Spinal cord (tissue), 9 donors: ENCODE measurements at regions not wholly inside any gene's neighbourhood (a gene's known extent, or its start where the extent isn't known, plus 50 kb on each side); places are given as distances from the start of the nearest gene placed in this dataset.
"Not testable (repeated sequence)": the region's sequence is repeated elsewhere in the genome, so short reads cannot be mapped to it uniquely, and the experiment has no call there.

Experiments used
- DNase-seq, 6 donors: peaks; one replicate each; pipeline versions ENCODE4 v3.0.0 to v3.0.0-alpha.2; 2013 to 2015; ENCODE audit warnings: low spot score in 6 of 6, low read depth in 4 of 6
- H3K27ac ChIP-seq: one replicate; pipeline ENCODE4 v1.5.1; 2013; ENCODE audit warnings: low read depth, low read length, control low read depth
- H3K27me3 ChIP-seq: one replicate; pipeline ENCODE4 v1.6.1; 2013; ENCODE audit warnings: low read length; ENCODE audit not compliant: control insufficient read depth, insufficient read depth
- H3K36me3 ChIP-seq: one replicate; pipeline ENCODE4 v1.6.1; 2013; ENCODE audit warnings: low read length; ENCODE audit not compliant: control insufficient read depth, insufficient read depth
- H3K4me1 ChIP-seq: one replicate; pipeline ENCODE4 v1.6.1; 2013; ENCODE audit warnings: low read length; ENCODE audit not compliant: control insufficient read depth, insufficient read depth
- H3K4me3 ChIP-seq: one replicate; pipeline ENCODE4 v1.5.1; 2013; ENCODE audit warnings: low read depth, low read length, control low read depth
- H3K9me3 ChIP-seq: one replicate; pipeline ENCODE4 v1.6.1; 2013; ENCODE audit warnings: low read length; ENCODE audit not compliant: control insufficient read depth, insufficient read depth
- WGBS: methylation state at CpG from one replicate; pipeline ENCODE4 v1.1.5; 2013; ENCODE audit warnings: missing lambda C conversion rate; ENCODE audit not compliant: insufficient coverage; 5-methylcytosine and 5-hydroxymethylcytosine counted together
- donor health status: healthy.

- not testable (repeated sequence) for H3K27ac ChIP-seq, DNase-seq
- WGBS, result 66% methylated on average over 3 of the region's 3 CpGs
Measured at GRCh38 chr3:168929997-168930396, 733.5 kb downstream of the MECOM start.

GRCh38 chr3:168926426-168926825 is 737.1 kb downstream of the MECOM start:
- no peaks in the 10 kb centered on the region for H3K36me3 ChIP-seq
- no CpG with 5 or more reads among the region's 1 CpG for WGBS
- no peak for DNase-seq

More at GRCh38 chr3:168929997-168930396, 733.5 kb downstream of the MECOM start:
- H3K36me3 ChIP-seq, H3K4me3 ChIP-seq, H3K9me3 ChIP-seq, H3K4me1 ChIP-seq, H3K27me3 ChIP-seq: not testable (repeated sequence)

GRCh38 chr3:168925568-168925967 is 737.9 kb downstream of the MECOM start:
- no peak overlapping the region for H3K27ac ChIP-seq
- H3K27me3 ChIP-seq, result no peaks in the 10 kb centered on the region
- no CpG with 5 or more reads among the region's 1 CpG for WGBS
- H3K36me3 ChIP-seq, result no peaks in the 10 kb centered on the region
- H3K4me1 ChIP-seq, result no peaks in the 10 kb centered on the region
- no peak for DNase-seq
- H3K9me3 ChIP-seq, result no peaks in the 10 kb centered on the region
- H3K4me3 ChIP-seq, result no peak overlapping the region

More at GRCh38 chr3:168926426-168926825, 737.1 kb downstream of the MECOM start:
- Histone ChIP-seq H3K27ac (no peak overlapping the region), H3K27me3 (no peaks in the 10 kb centered on the region), H3K4me1 (no peaks in the 10 kb centered on the region), H3K9me3 (no peaks in the 10 kb centered on the region), H3K4me3 (no peak overlapping the region)

GRCh38 chr3:168914662-168915061 is 748.9 kb downstream of the MECOM start:
- Histone ChIP-seq H3K4me3 (no peak overlapping the region), H3K27me3 (no peaks in the 10 kb centered on the region), H3K36me3 (no peaks in the 10 kb centered on the region), H3K9me3 (no peaks in the 10 kb centered on the region), H3K27ac (no peak overlapping the region), H3K4me1 (no peaks in the 10 kb centered on the region)
- no peak for DNase-seq
- no CpG with 5 or more reads among the region's 1 CpG for WGBS

GRCh38 chr3:168909260-168909659 is 754.3 kb downstream of the MECOM start:
- no peak for DNase-seq
- Histone ChIP-seq H3K4me1 (no peaks in the 10 kb centered on the region), H3K9me3 (no peaks in the 10 kb centered on the region), H3K27ac (no peak overlapping the region), H3K27me3 (no peaks in the 10 kb centered on the region), H3K4me3 (no peak overlapping the region), H3K36me3 (no peaks in the 10 kb centered on the region)
- WGBS, result no CpG with 5 or more reads among the region's 1 CpG

GRCh38 chr3:168895419-168895818 is 768.1 kb downstream of the MECOM start:
- no CpG with 5 or more reads among the region's 1 CpG for WGBS
- no peak overlapping the region for H3K27ac ChIP-seq
- H3K27me3 ChIP-seq, result no peaks in the 10 kb centered on the region
- no peaks in the 10 kb centered on the region for H3K4me1 ChIP-seq
- DNase-seq, result no peak
- H3K4me3 ChIP-seq, result no peak overlapping the region
- H3K36me3 ChIP-seq, result no peaks in the 10 kb centered on the region
- peaks cover 2% of the 10 kb centered on the region for H3K9me3 ChIP-seq

GRCh38 chr3:168894214-168894613 is 769.3 kb downstream of the MECOM start:
- no peak for DNase-seq
- H3K4me1 ChIP-seq, result no peaks in the 10 kb centered on the region
- H3K27me3 ChIP-seq, result no peaks in the 10 kb centered on the region
- no CpG with 5 or more reads among the region's 2 CpGs for WGBS
- no peak overlapping the region for H3K4me3 ChIP-seq
- no peak overlapping the region for H3K27ac ChIP-seq
- no peaks in the 10 kb centered on the region for H3K36me3 ChIP-seq
- H3K9me3 ChIP-seq, result peaks cover 2% of the 10 kb centered on the region

GRCh38 chr3:168889666-168890065 is 773.8 kb downstream of the MECOM start:
- H3K9me3 ChIP-seq, result no peaks in the 10 kb centered on the region
- no peak overlapping the region for H3K27ac ChIP-seq
- WGBS, result no CpG with 5 or more reads among the region's 1 CpG
- no peak overlapping the region for H3K4me3 ChIP-seq
- H3K27me3 ChIP-seq, result no peaks in the 10 kb centered on the region
- H3K4me1 ChIP-seq, result no peaks in the 10 kb centered on the region
- no peaks in the 10 kb centered on the region for H3K36me3 ChIP-seq
- no peak for DNase-seq

- Histone ChIP-seq H3K4me1 (no peaks in the 10 kb centered on the region), H3K36me3 (no peaks in the 10 kb centered on the region), H3K9me3 (no peaks in the 10 kb centered on the region), H3K4me3 (no peak overlapping the region), H3K27ac (no peak overlapping the region), H3K27me3 (no peaks in the 10 kb centered on the region)
- no peak for DNase-seq
- no CpG with 5 or more reads among the region's 2 CpGs for WGBS
Measured at GRCh38 chr3:168888781-168889180, 774.7 kb downstream of the MECOM start.

- DNase-seq, result no peak
- H3K27me3 ChIP-seq, result no peaks in the 10 kb centered on the region
- H3K9me3 ChIP-seq, result no peaks in the 10 kb centered on the region
- H3K36me3 ChIP-seq, result no peaks in the 10 kb centered on the region
- WGBS, result no CpG with 5 or more reads among the region's 2 CpGs
- no peaks in the 10 kb centered on the region for H3K4me1 ChIP-seq
- H3K4me3 ChIP-seq, result no peak overlapping the region
- no peak overlapping the region for H3K27ac ChIP-seq
Measured at GRCh38 chr3:168885028-168885427, 778.5 kb downstream of the MECOM start.
